ENCODE measurements at regions not wholly inside any gene's neighbourhood (a gene's known extent, or its start where the extent isn't known, plus 50 kb on each side); places are given as distances from the start of the nearest gene placed in this dataset.

DNA sequence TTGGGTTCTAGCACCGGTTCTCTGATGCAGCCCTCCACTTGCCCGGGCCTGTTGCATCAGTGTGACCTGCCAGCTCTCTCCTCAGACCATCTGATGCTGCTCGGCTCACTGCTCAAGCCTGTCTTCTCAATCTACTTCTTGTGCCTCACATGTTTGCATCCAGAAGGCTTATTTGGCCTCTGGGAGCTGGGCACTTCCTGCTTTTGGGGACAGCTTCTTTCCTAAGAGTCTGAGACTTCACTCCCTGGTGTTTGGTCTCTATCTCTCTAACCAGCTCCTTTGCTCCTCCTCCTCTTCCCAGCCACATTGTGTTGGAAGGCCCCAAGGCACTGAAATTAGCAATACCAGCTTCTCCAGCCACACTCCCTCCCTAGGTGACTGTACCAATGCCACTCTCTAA lies 212.8 kb downstream of the CDCA7 start:
- TF ChIP-seq PPARA (CRISPR knock-in tag; IDR thresholded peaks at IDR 0.05; ENCODE audit: borderline replicate concordance), result no peak
- TF ChIP-seq ZFP30 (CRISPR knock-in tag; IDR thresholded peaks at IDR 0.05), result no peak
- no peak for TF ChIP-seq TOX (CRISPR knock-in tag; IDR thresholded peaks at IDR 0.05; ENCODE audit: borderline replicate concordance)
- no peak for TF ChIP-seq CSDC2 (CRISPR knock-in tag; IDR thresholded peaks at IDR 0.05)
- no peak for TF ChIP-seq SNAI2 (CRISPR knock-in tag; IDR thresholded peaks at IDR 0.05)
- no peak for TF ChIP-seq ESRRG (CRISPR knock-in tag; IDR thresholded peaks at IDR 0.05)
- TF ChIP-seq ARNTL (CRISPR knock-in tag; IDR thresholded peaks at IDR 0.05; ENCODE audit: borderline replicate concordance, low read depth), result no peak
- no peak for TF ChIP-seq ZNF8 (CRISPR knock-in tag; IDR thresholded peaks at IDR 0.05)
- no peak for TF ChIP-seq ZNF70 (CRISPR knock-in tag; IDR thresholded peaks at IDR 0.05)
- TF ChIP-seq TCF4 (CRISPR knock-in tag; IDR thresholded peaks at IDR 0.05; ENCODE audit: borderline replicate concordance), result no peak
- TF ChIP-seq, protein P1, sequence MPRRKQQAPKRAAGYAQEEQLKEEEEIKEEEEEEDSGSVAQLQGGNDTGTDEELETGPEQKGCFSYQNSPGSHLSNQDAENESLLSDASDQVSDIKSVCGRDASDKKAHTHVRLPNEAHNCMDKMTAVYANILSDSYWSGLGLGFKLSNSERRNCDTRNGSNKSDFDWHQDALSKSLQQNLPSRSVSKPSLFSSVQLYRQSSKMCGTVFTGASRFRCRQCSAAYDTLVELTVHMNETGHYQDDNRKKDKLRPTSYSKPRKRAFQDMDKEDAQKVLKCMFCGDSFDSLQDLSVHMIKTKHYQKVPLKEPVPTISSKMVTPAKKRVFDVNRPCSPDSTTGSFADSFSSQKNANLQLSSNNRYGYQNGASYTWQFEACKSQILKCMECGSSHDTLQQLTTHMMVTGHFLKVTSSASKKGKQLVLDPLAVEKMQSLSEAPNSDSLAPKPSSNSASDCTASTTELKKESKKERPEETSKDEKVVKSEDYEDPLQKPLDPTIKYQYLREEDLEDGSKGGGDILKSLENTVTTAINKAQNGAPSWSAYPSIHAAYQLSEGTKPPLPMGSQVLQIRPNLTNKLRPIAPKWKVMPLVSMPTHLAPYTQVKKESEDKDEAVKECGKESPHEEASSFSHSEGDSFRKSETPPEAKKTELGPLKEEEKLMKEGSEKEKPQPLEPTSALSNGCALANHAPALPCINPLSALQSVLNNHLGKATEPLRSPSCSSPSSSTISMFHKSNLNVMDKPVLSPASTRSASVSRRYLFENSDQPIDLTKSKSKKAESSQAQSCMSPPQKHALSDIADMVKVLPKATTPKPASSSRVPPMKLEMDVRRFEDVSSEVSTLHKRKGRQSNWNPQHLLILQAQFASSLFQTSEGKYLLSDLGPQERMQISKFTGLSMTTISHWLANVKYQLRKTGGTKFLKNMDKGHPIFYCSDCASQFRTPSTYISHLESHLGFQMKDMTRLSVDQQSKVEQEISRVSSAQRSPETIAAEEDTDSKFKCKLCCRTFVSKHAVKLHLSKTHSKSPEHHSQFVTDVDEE (CRISPR knock-in tag; IDR thresholded peaks at IDR 0.05), result no peak
- TF ChIP-seq ZFP3 (CRISPR knock-in tag; IDR thresholded peaks at IDR 0.05), result no peak
- TF ChIP-seq, protein P2, sequence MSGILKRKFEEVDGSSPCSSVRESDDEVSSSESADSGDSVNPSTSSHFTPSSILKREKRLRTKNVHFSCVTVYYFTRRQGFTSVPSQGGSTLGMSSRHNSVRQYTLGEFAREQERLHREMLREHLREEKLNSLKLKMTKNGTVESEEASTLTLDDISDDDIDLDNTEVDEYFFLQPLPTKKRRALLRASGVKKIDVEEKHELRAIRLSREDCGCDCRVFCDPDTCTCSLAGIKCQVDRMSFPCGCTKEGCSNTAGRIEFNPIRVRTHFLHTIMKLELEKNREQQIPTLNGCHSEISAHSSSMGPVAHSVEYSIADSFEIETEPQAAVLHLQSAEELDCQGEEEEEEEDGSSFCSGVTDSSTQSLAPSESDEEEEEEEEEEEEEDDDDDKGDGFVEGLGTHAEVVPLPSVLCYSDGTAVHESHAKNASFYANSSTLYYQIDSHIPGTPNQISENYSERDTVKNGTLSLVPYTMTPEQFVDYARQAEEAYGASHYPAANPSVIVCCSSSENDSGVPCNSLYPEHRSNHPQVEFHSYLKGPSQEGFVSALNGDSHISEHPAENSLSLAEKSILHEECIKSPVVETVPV (CRISPR knock-in tag; IDR thresholded peaks at IDR 0.05), result no peak
- no peak for TF ChIP-seq RARB (CRISPR knock-in tag; IDR thresholded peaks at IDR 0.05)
- no peak for TF ChIP-seq GLIS3 (CRISPR knock-in tag; IDR thresholded peaks at IDR 0.05)

DNA sequence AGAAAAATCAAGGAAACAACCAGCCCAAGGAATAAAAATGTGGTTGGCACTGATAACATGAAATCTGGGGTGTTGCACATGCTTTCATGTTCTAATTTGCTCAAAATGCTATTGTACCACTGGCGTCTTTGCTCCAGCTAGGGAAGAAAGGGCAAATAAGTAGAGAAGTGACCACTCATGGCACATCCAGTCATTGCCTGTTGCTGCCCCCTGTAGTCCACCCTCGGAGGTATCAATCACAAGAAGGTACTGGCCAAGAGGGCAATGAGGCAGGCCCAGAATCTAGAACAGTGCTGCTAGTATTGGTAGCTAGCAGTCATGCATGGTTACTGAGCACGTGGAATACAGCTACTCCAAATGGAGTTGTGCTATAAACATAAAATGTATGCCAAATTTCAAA lies 213.4 kb downstream of the CDCA7 start:
- TF ChIP-seq, protein P2 (CRISPR knock-in tag; IDR thresholded peaks at IDR 0.05), result no peak
- TF ChIP-seq ISL1 (CRISPR knock-in tag; IDR thresholded peaks at IDR 0.05) (no peak), ZFP30 (CRISPR knock-in tag; IDR thresholded peaks at IDR 0.05) (no peak), RARB (CRISPR knock-in tag; IDR thresholded peaks at IDR 0.05) (no peak), ARNTL (CRISPR knock-in tag; IDR thresholded peaks at IDR 0.05; ENCODE audit: borderline replicate concordance, low read depth) (no peak), ZNF565 (CRISPR knock-in tag; conservative IDR thresholded peaks at IDR 0.05; ENCODE audit: low read depth) (no peak), ZNF8 (CRISPR knock-in tag; IDR thresholded peaks at IDR 0.05) (no peak)
- TF ChIP-seq, protein P3, sequence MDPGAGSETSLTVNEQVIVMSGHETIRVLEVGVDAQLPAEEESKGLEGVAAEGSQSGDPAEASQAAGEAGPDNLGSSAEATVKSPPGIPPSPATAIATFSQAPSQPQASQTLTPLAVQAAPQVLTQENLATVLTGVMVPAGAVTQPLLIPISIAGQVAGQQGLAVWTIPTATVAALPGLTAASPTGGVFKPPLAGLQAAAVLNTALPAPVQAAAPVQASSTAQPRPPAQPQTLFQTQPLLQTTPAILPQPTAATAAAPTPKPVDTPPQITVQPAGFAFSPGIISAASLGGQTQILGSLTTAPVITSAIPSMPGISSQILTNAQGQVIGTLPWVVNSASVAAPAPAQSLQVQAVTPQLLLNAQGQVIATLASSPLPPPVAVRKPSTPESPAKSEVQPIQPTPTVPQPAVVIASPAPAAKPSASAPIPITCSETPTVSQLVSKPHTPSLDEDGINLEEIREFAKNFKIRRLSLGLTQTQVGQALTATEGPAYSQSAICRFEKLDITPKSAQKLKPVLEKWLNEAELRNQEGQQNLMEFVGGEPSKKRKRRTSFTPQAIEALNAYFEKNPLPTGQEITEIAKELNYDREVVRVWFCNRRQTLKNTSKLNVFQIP (CRISPR knock-in tag; IDR thresholded peaks at IDR 0.05; ENCODE audit: borderline replicate concordance, low read depth), result no peak
- peak; percentile 87 for ATAC-seq

More for the DNA sequence above, 212.8 kb downstream of the CDCA7 start:
- ATAC-seq, result no peak

DNA sequence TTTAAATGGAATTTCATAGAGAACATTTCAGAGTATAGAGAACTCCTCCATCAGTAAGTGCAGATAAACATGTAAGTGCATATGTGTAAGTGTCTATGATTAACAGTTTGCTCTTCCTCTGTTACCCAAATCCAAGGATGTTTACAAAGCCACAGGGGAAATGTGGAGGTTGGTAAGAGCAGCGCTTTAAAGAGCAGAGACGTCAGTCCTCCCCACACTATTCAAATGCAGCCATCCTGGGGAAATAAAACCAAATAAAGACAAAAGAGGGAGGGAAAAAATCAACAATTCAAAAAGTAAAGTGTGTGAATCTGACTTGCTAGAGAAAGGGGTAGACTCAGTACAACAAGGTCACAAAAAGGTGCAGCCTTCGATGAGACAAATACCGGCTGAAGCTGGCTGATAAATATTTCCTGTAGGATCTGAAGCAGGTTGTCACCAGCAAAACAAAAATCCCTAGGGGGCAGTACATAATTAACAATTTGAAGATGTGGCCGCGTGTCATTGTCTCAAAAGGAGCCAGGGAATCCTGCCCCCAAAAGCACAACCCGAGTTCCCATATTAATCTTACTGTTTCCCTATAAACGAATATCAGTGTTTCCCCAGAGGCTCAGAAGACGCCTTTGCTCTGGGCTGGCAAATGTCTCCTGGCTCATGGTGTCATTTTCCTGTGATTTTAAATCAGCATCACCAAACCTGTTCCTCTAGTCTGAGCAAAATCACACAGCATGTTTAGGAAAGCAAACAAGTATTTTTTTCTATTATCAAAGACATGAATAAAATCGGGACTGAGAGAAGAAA lies 216.5 kb downstream of the CDCA7 start:
- peak; percentile 84 for ATAC-seq
- no peak for TF ChIP-seq ZNF8 (CRISPR knock-in tag; IDR thresholded peaks at IDR 0.05)
- no peak for TF ChIP-seq GLIS3 (CRISPR knock-in tag; IDR thresholded peaks at IDR 0.05)
- no peak for TF ChIP-seq ZFP3 (CRISPR knock-in tag; IDR thresholded peaks at IDR 0.05)
- no peak for TF ChIP-seq ZNF70 (CRISPR knock-in tag; IDR thresholded peaks at IDR 0.05)
- TF ChIP-seq ESRRG (CRISPR knock-in tag; IDR thresholded peaks at IDR 0.05), result no peak
- TF ChIP-seq, protein P1 (CRISPR knock-in tag; IDR thresholded peaks at IDR 0.05), result no peak
- TF ChIP-seq, protein P2 (CRISPR knock-in tag; IDR thresholded peaks at IDR 0.05), result no peak
- TF ChIP-seq, protein P3 (CRISPR knock-in tag; IDR thresholded peaks at IDR 0.05; ENCODE audit: borderline replicate concordance, low read depth), result no peak
- TF ChIP-seq ZNF565 (CRISPR knock-in tag; conservative IDR thresholded peaks at IDR 0.05; ENCODE audit: low read depth), result no peak
- TF ChIP-seq CSDC2 (CRISPR knock-in tag; IDR thresholded peaks at IDR 0.05), result no peak
- no peak for TF ChIP-seq BACH2 (CRISPR knock-in tag; IDR thresholded peaks at IDR 0.05; ENCODE audit: borderline replicate concordance)
- TF ChIP-seq SNAI2 (CRISPR knock-in tag; IDR thresholded peaks at IDR 0.05), result no peak
- TF ChIP-seq TCF4 (CRISPR knock-in tag; IDR thresholded peaks at IDR 0.05; ENCODE audit: borderline replicate concordance), result no peak
- TF ChIP-seq ISL1 (CRISPR knock-in tag; IDR thresholded peaks at IDR 0.05), result no peak
- TF ChIP-seq ZFP30 (CRISPR knock-in tag; IDR thresholded peaks at IDR 0.05), result no peak
- TF ChIP-seq RARB (CRISPR knock-in tag; IDR thresholded peaks at IDR 0.05), result no peak
- no peak for TF ChIP-seq OSR1 (CRISPR knock-in tag; IDR thresholded peaks at IDR 0.05)

All from SK-N-SH treated with all-trans-retinoic acid at 6 μM for 48 hours (cell line).